AG09309 (cell line): ENCODE measurements at regions not wholly inside any gene's neighbourhood (a gene's known extent, or its start where the extent isn't known, plus 50 kb on each side); places are given as distances from the start of the nearest gene placed in this dataset.
"Not testable (repeated sequence)": the region's sequence is repeated elsewhere in the genome, so short reads cannot be mapped to it uniquely, and the experiment has no call there.

ENCODE experiments used
- DNase-seq: peaks from one replicate; pipeline ENCODE4 v3.0.0-alpha.2; 2010; ENCODE audit warnings: low read depth
- H3K4me3 ChIP-seq: 2 replicates; pipeline ENCODE4 v1.5.1; 2011; ENCODE audit warnings: mild to moderate bottlenecking, low read depth, low read length, moderate library complexity; ENCODE audit not compliant: control insufficient read depth
- CTCF ChIP-seq: IDR thresholded peaks from 2 replicates; pipeline ENCODE4 v1.5.1; 2011; ENCODE audit warnings: mild to moderate bottlenecking, low read depth, low read length, inconsistent platforms; ENCODE audit not compliant: insufficient read depth, control insufficient read depth; ENCODE audit errors: missing control alignments

GRCh38 chr5:17121776-17122175 lies 95.7 kb upstream of the BASP1 start:
- TF ChIP-seq CTCF = no peak

GRCh38 chr5:17123010-17123409 lies 94.4 kb upstream of the BASP1 start:
- no peak for DNase-seq
- H3K4me3 ChIP-seq = no peak overlapping the region
- TF ChIP-seq CTCF = no peak

More at GRCh38 chr5:17121776-17122175, 95.7 kb upstream of the BASP1 start:
- DNase-seq = no peak
- no peak overlapping the region for H3K4me3 ChIP-seq

- DNase-seq, H3K4me3 ChIP-seq: not testable (repeated sequence)
Measured at GRCh38 chr5:17123773-17124172, 93.7 kb upstream of the BASP1 start.

- peak; percentile 52 for DNase-seq
- H3K4me3 ChIP-seq = no peak overlapping the region
- TF ChIP-seq CTCF = no peak
Measured at GRCh38 chr5:17127743-17128231, 89.6 kb upstream of the BASP1 start.

- no peak for TF ChIP-seq CTCF
- no peak overlapping the region for H3K4me3 ChIP-seq
- DNase-seq = no peak
Measured at GRCh38 chr5:17129093-17129849, 88.2 kb upstream of the BASP1 start.

GRCh38 chr5:17130302-17130701 lies 87.1 kb upstream of the BASP1 start:
- not testable (repeated sequence) for H3K4me3 ChIP-seq, DNase-seq

GRCh38 chr5:17132444-17133083 lies 84.9 kb upstream of the BASP1 start:
- H3K4me3 ChIP-seq = no peak overlapping the region
- DNase-seq = no peak
- peak; percentile 55 for TF ChIP-seq CTCF

- no peak for TF ChIP-seq CTCF
Measured at GRCh38 chr5:17135050-17135449, 82.4 kb upstream of the BASP1 start.

More at GRCh38 chr5:17135050-17135449, 82.4 kb upstream of the BASP1 start:
- no peak overlapping the region for H3K4me3 ChIP-seq
- no peak for DNase-seq
